B cell (primary cell): ENCODE measurements at regions not wholly inside any gene's neighbourhood (a gene's known extent, or its start where the extent isn't known, plus 50 kb on each side); places are given as distances from the start of the nearest gene placed in this dataset.
"Not testable (repeated sequence)": the region's sequence is repeated elsewhere in the genome, so short reads cannot be mapped to it uniquely, and the experiment has no call there.

Experiments
- ATAC-seq: fragments of 200-7000 bp; cut with Tn5 transposase; one replicate; pipeline ENCODE4 v1.10.0; 2021; ENCODE audit warnings: low read depth, mild to moderate bottlenecking, moderate number of reproducible peaks, moderate library complexity
- CTCF ChIA-PET: fragments of 350-600 bp; sonication (Branson Sonifier 250); formaldehyde crosslinking; loops from one replicate; lab custom pipeline; 2021; ENCODE audit warnings: antibody characterized with exemption, inconsistent platforms; lab: Charles Lee
- POLR2A ChIA-PET: fragments of 350-600 bp; sonication (Branson Sonifier 250); formaldehyde crosslinking; loops from one replicate; lab custom pipeline; 2021; ENCODE audit warnings: antibody characterized with exemption; lab: Charles Lee
- DNase-seq: peaks from one replicate; pipeline ENCODE4 v3.0.0; 2013
- H2AFZ ChIP-seq: 2 replicates; pipeline ENCODE4 v1.6.1; 2012; ENCODE audit warnings: mild to moderate bottlenecking, low read depth, low read length; ENCODE audit not compliant: insufficient read depth, poor library complexity, severe bottlenecking
- H3K27ac ChIP-seq, 2 donors: 1 replicate in 1 of 2; 2 replicates in 1 of 2; pipeline ENCODE4 v1.5.1; 2012 to 2013; ENCODE audit warnings: low read length in 2 of 2, mild to moderate bottlenecking in 2 of 2, moderate library complexity in 1 of 2
- H3K27me3 ChIP-seq, 4 experiments: fragments of 200-600 bp in 1 of 4; sonication (generic) in 1 of 4; replicated peaks in 1 of 4; 1 replicate in 2 of 4; 2 replicates in 2 of 4; pipeline versions ENCODE4 v1.6.1 to v1.7.0; 2013 to 2016; ENCODE audit warnings: low read length in 3 of 4, mild to moderate bottlenecking in 2 of 4, mixed read lengths in 1 of 4, moderate library complexity in 1 of 4; ENCODE audit not compliant: insufficient read depth in 4 of 4, control insufficient read depth in 3 of 4; ENCODE audit errors: control extremely low read depth in 1 of 4
- H3K36me3 ChIP-seq, 2 experiments: replicated peaks in 1 of 2; 1 replicate in 1 of 2; 2 replicates in 1 of 2; pipeline versions ENCODE4 v1.6.1 to v1.7.1; 2013; ENCODE audit warnings: low read length in 1 of 2; ENCODE audit not compliant: insufficient read depth in 2 of 2, control insufficient read depth in 1 of 2; ENCODE audit errors: control extremely low read depth in 1 of 2, extremely low read depth in 1 of 2
- H3K4me1 ChIP-seq, 2 donors: fragments of 200-600 bp in 1 of 2; sonication (generic) in 1 of 2; 1 replicate in 1 of 2; 2 replicates in 1 of 2; pipeline versions ENCODE4 v1.5.1 to v1.6.1; 2013 to 2017; ENCODE audit warnings: low read length in 2 of 2; ENCODE audit not compliant: control insufficient read depth in 2 of 2, insufficient read depth in 2 of 2
- H3K4me2 ChIP-seq: replicated peaks from 2 replicates; pipeline ENCODE3; 2012; ENCODE audit warnings: mild to moderate bottlenecking, low read depth, low read length; ENCODE audit not compliant: poor library complexity, severe bottlenecking
- H3K4me3 ChIP-seq, 5 experiments: fragments of 200-600 bp in 1 of 5; sonication (generic) in 1 of 5; 1 replicate in 3 of 5; 2 replicates in 2 of 5; pipeline versions ENCODE4 v1.5.1 to v1.7.0; 2011 to 2016; ENCODE audit warnings: low read length in 4 of 5, mild to moderate bottlenecking in 4 of 5, low read depth in 2 of 5, control low read depth in 1 of 5, moderate library complexity in 1 of 5; ENCODE audit not compliant: insufficient read depth in 1 of 5; ENCODE audit errors: control extremely low read depth in 1 of 5, extremely low read depth in 1 of 5
- H3K79me2 ChIP-seq: fragments of 200-600 bp; sonication (generic); one replicate; pipeline ENCODE4 v1.6.0; 2016; ENCODE audit warnings: low read length; ENCODE audit not compliant: control insufficient read depth, insufficient read depth
- H3K9ac ChIP-seq: fragments of 200-600 bp; sonication (generic); 2 replicates; pipeline ENCODE4 v1.6.1; 2017; ENCODE audit warnings: mild to moderate bottlenecking, low read length, moderate library complexity
- H3K9me3 ChIP-seq, 3 donors: one replicate each; pipeline versions ENCODE4 v1.6.1 to v1.7.1; 2013; ENCODE audit warnings: low read length in 2 of 3; ENCODE audit not compliant: control insufficient read depth in 2 of 3, insufficient read depth in 1 of 3; ENCODE audit errors: control extremely low read depth in 1 of 3
- H4K20me1 ChIP-seq: 2 replicates; pipeline ENCODE4 v1.6.0; 2012; ENCODE audit warnings: mild to moderate bottlenecking, low read length; ENCODE audit not compliant: insufficient read depth, control insufficient read depth, poor library complexity, severe bottlenecking
- H3K27ac Mint-ChIP-seq: one replicate; pipeline ENCODE4 v1.8.0; 2021; ENCODE audit warnings: mixed read lengths
- H3K27me3 Mint-ChIP-seq: one replicate; pipeline ENCODE4 v1.8.0; 2021; ENCODE audit warnings: mixed read lengths
- H3K4me1 Mint-ChIP-seq: one replicate; pipeline ENCODE4 v1.8.0; 2021; ENCODE audit warnings: mixed read lengths
- H3K4me3 Mint-ChIP-seq: one replicate; pipeline ENCODE4 v1.8.0; 2021; ENCODE audit warnings: mixed read lengths
- H3K9me3 Mint-ChIP-seq: one replicate; pipeline ENCODE4 v1.8.0; 2022; ENCODE audit warnings: mixed read lengths; ENCODE audit not compliant: insufficient read depth
- EZH2 ChIP-seq: IDR thresholded peaks from 2 replicates; pipeline ENCODE4 v1.6.1; 2012; ENCODE audit warnings: borderline replicate concordance, low read depth, mild to moderate bottlenecking, moderate library complexity, low read length; ENCODE audit not compliant: insufficient read depth, poor library complexity, severe bottlenecking
- WGBS: methylation state at CpG from one replicate; pipeline ENCODE4 v1.1.5; 2013; ENCODE audit warnings: missing lambda C conversion rate; ENCODE audit not compliant: insufficient coverage; 5-methylcytosine and 5-hydroxymethylcytosine counted together
- intact Hi-C: fragments of 100-400 bp; cut with micrococcal nuclease; formaldehyde crosslinking; loops from one replicate; pipeline ENCODE4 v1.10.0; 2022
- TF ChIP-seq, protein P1 (sequence below): fragments of 200-600 bp; IDR thresholded peaks from one replicate; pipeline ENCODE4 v1.8.0; 2022; ENCODE audit warnings: antibody characterized with exemption, mild to moderate bottlenecking

DNA sequence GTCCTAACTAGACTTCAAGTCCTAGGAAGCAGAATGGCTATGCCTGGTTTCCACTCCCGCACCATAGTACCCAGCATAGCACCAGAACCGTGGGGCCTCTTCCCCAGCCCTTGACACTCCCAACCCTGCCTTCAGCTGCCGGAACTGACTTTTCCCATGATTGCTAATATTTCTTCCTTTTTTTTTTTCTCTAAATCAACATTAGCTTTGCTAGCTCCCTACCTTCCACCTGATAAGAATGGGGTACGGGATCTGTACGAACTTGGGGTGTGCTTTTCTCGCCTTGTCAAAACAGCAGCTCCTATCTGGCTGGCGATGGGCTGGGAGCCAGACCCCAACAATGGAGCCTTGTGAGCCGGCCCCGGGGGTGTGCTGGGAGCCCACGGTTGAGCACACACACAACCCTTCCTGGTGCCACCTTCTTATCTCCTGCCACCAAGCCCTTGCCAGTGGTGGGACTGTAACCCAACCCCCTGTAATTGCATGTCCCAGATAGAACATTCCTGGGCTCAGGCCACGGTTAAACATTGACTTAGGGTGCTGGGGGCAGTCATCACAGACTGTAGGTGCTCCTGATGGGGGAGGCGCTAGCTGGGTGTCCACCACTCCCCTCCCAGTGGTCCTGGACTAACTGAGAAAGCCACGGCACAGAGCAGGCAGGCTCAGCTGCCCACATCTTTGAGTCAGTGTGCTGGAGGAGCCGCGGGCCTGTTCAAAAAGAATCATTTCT, 213.0 kb upstream of the HAAO start:
- Mint-ChIP-seq H3K27me3 (peaks cover 24% of the 10 kb centered on the region), H3K27ac (no peak overlapping the region), H3K4me1 (peaks cover 9% of the 10 kb centered on the region), H3K9me3 (peaks cover 6% of the 10 kb centered on the region), H3K4me3 (no peak overlapping the region)
- no peak overlapping the region for H3K27ac ChIP-seq
- H3K4me2 ChIP-seq = no peak overlapping the region
- DNase-seq (no peak), ATAC-seq (no peak)
- POLR2A ChIA-PET = no interaction called here
- H3K9ac ChIP-seq = no peak overlapping the region
- no peak overlapping the region for H3K4me3 ChIP-seq
- peak overlapping the region; percentile 47 for H2AFZ ChIP-seq
- CTCF ChIA-PET = no interaction called here
- WGBS = 39% methylated on average over 13 of the region's 15 CpGs
- H3K79me2 ChIP-seq = no peaks in the 10 kb centered on the region
- H3K4me1 ChIP-seq = no peaks in the 10 kb centered on the region
- no peaks in the 10 kb centered on the region for H4K20me1 ChIP-seq
- H3K9me3 ChIP-seq = peaks cover 0 to 26% (median 3%) of the 10 kb centered on the region in 3 donors
- no peaks in the 10 kb centered on the region for H3K36me3 ChIP-seq
- peaks cover 0 to 20% (median under 1%) of the 10 kb centered on the region in 4 experiments for H3K27me3 ChIP-seq
- intact Hi-C loops = no loop called here
- TF ChIP-seq, protein P1, sequence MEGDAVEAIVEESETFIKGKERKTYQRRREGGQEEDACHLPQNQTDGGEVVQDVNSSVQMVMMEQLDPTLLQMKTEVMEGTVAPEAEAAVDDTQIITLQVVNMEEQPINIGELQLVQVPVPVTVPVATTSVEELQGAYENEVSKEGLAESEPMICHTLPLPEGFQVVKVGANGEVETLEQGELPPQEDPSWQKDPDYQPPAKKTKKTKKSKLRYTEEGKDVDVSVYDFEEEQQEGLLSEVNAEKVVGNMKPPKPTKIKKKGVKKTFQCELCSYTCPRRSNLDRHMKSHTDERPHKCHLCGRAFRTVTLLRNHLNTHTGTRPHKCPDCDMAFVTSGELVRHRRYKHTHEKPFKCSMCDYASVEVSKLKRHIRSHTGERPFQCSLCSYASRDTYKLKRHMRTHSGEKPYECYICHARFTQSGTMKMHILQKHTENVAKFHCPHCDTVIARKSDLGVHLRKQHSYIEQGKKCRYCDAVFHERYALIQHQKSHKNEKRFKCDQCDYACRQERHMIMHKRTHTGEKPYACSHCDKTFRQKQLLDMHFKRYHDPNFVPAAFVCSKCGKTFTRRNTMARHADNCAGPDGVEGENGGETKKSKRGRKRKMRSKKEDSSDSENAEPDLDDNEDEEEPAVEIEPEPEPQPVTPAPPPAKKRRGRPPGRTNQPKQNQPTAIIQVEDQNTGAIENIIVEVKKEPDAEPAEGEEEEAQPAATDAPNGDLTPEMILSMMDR = no peak
- no peak for TF ChIP-seq EZH2

DNA sequence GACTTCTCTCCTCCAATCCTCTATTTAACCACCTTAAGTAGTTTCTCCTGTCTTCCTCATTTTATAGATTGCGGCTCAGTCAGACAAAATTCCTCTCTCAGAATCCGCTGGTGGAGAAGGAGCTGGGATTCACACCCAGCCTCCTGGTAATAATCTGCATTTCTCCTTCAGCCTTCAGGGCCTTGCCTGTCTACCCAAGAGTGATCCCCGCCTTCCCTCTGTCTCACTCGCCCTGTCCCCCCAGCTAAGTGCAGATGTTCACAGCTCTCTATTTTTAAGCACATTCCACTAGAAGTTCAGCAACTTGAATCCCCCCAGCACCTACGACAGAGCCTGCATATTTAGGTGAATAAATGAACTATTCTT, 212.5 kb upstream of the HAAO start:
- POLR2A ChIA-PET = no interaction called here
- no peak for TF ChIP-seq EZH2
- TF ChIP-seq, protein P1 = no peak
- Histone ChIP-seq H3K36me3 (no peaks in the 10 kb centered on the region), H3K79me2 (no peaks in the 10 kb centered on the region), H3K27ac (no peak overlapping the region), H3K9me3 (peaks cover 0 to 26% (median 3%) of the 10 kb centered on the region in 3 donors), H3K4me1 (no peaks in the 10 kb centered on the region), H3K9ac (no peak overlapping the region), H3K4me2 (no peak overlapping the region), H3K4me3 (no peak overlapping the region), H2AFZ (no peak overlapping the region), H4K20me1 (no peaks in the 10 kb centered on the region), H3K27me3 (peaks cover 0 to 20% (median under 1%) of the 10 kb centered on the region in 4 experiments)
- Mint-ChIP-seq H3K27ac (no peak overlapping the region), H3K4me1 (peaks cover 9% of the 10 kb centered on the region), H3K27me3 (peaks cover 24% of the 10 kb centered on the region), H3K4me3 (no peak overlapping the region), H3K9me3 (peaks cover 6% of the 10 kb centered on the region)
- CTCF ChIA-PET = no interaction called here
- WGBS = 100% methylated on average over 2 of the region's 5 CpGs
- no peak for DNase-seq
- ATAC-seq = no peak
- intact Hi-C loops = no loop called here

DNA sequence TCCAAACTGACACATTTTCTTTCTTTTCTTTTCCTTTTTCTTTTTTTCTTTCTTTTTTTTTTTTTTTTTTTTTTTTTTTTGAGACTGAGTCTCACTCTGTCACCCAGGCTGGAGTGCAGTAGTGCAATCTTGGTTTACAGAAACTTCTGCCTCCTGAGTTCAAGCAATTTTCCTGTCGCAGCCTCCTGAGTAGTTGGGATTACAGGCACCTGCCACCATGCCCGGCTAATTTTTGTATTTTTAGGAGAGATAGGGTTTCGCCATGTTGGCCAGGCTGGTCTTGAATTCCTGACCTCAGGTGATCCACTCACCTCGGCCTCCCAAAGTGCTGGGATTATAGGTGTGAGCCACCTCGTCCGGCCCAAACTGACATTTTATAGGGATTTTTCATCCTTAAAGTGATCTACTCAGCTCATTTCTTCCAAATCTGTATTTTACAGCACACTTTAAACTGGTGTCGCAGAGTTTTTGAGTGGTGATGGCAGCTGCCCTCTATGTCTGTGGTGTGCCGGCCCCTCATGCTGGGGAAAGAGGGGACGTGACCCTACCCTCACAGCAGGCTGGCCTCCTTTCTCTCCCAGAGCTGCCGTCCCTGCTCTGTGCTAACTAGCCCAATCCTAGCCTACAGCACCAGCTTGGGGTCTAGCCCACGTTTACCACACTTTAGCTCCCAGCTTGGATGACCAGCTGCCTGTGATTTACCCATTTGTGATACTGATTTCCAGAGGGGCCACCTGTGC, 211.9 kb upstream of the HAAO start:
- H3K9ac ChIP-seq, CTCF ChIA-PET, H3K36me3 ChIP-seq, H2AFZ ChIP-seq, intact Hi-C loops, H3K4me2 ChIP-seq, H3K4me1 Mint-ChIP-seq, H3K27ac ChIP-seq, H3K79me2 ChIP-seq, H4K20me1 ChIP-seq, H3K9me3 Mint-ChIP-seq, H3K4me1 ChIP-seq, H3K4me3 Mint-ChIP-seq, DNase-seq, POLR2A ChIA-PET, ATAC-seq, H3K4me3 ChIP-seq, H3K27ac Mint-ChIP-seq: not testable (repeated sequence)
- 87% methylated on average over 6 of the region's 11 CpGs for WGBS
- peaks cover 0 to 20% (median under 1%) of the 10 kb centered on the region in 4 experiments for H3K27me3 ChIP-seq
- peaks cover 0 to 26% (median 3%) of the 10 kb centered on the region in 3 donors for H3K9me3 ChIP-seq
- H3K27me3 Mint-ChIP-seq = peaks cover 24% of the 10 kb centered on the region
